ENCODE measurements at regions not wholly inside any gene's neighbourhood (a gene's known extent, or its start where the extent isn't known, plus 50 kb on each side); places are given as distances from the start of the nearest gene placed in this dataset.

DNA sequence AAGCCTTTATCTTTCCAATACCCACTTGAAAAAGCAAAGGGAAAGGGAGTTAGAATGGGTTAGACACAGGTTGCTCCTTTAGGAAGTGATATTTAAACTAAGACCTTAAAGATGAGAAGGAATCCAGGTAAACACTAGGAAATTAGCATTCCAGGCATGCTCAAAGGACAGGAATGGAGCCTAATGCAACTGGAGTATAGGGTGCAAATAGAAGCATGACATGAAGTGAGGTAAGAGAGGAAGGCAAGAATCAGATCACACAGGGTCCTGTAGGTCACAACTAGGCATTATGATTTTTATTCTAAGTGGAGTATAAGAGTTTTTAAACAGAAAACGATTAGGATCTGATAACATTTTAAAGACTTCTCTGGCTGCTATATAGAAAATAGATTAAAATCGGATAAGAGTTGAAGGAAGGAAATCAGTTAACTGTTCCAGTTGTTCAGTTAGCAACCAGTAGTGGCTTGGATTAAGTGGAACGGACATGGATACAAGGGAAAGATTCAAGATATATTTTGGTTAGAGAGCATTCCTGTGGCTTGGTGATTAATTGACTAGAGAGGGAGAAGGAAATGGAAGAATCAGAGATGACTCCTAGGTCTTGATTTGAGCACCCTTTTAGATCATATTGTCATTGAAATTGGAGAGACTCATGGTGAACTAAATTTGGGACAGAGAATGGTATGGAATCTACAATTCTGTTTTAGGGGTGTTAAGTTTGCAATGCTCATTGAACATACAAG, 95.9 kb downstream of the FBXO4 start:
- Histone ChIP-seq H3K9ac (ENCODE audit: control insufficient read depth, extremely low read depth, insufficient read depth, low read length) (no peak overlapping the region), H3K27ac (ENCODE audit: control insufficient read depth, insufficient read depth, low read length) (no peak overlapping the region), H4K20me1 (ENCODE audit: control insufficient read depth, extremely low read depth, insufficient read depth, low read length) (no peaks in the 10 kb centered on the region), H3K27me3 (ENCODE audit: control insufficient read depth, extremely low read depth, insufficient read depth, low read length) (no peaks in the 10 kb centered on the region), H3K4me3 (ENCODE audit: control insufficient read depth in 2 of 3, extremely low read depth in 1 of 3, insufficient read depth in 2 of 3, low read depth in 1 of 3, low read length in 3 of 3) (no peak overlapping the region), H3K9me1 (ENCODE audit: control insufficient read depth, extremely low read depth, insufficient read depth, low read length) (no peaks in the 10 kb centered on the region), H3K9me3 (ENCODE audit: control insufficient read depth, low read depth, low read length) (no peaks in the 10 kb centered on the region), H3K4me1 (ENCODE audit: control insufficient read depth, extremely low read depth, insufficient read depth, low read length) (no peaks in the 10 kb centered on the region), H3K79me2 (ENCODE audit: control insufficient read depth, insufficient read depth, low read length) (no peaks in the 10 kb centered on the region), H3K36me3 (ENCODE audit: control insufficient read depth in 2 of 2, extremely low read depth in 1 of 2, insufficient read depth in 2 of 2, low read length in 2 of 2) (no peaks in the 10 kb centered on the region), H2AFZ (ENCODE audit: control insufficient read depth, low read length) (no peak overlapping the region), H3K4me2 (ENCODE audit: control insufficient read depth, extremely low read depth, insufficient read depth, low read depth, low read length) (no peak overlapping the region)
- no peak for FAIRE-seq
- DNase-seq (ENCODE audit: low read depth, low spot score) = no peak
- no peak for TF ChIP-seq EZH2 (IDR thresholded peaks at IDR 0.05; ENCODE audit: low read length)
- TF ChIP-seq, protein P1, sequence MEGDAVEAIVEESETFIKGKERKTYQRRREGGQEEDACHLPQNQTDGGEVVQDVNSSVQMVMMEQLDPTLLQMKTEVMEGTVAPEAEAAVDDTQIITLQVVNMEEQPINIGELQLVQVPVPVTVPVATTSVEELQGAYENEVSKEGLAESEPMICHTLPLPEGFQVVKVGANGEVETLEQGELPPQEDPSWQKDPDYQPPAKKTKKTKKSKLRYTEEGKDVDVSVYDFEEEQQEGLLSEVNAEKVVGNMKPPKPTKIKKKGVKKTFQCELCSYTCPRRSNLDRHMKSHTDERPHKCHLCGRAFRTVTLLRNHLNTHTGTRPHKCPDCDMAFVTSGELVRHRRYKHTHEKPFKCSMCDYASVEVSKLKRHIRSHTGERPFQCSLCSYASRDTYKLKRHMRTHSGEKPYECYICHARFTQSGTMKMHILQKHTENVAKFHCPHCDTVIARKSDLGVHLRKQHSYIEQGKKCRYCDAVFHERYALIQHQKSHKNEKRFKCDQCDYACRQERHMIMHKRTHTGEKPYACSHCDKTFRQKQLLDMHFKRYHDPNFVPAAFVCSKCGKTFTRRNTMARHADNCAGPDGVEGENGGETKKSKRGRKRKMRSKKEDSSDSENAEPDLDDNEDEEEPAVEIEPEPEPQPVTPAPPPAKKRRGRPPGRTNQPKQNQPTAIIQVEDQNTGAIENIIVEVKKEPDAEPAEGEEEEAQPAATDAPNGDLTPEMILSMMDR (optimal IDR thresholded peaks at IDR 0.05 in 1 of 3, IDR thresholded peaks at IDR 0.05 in 1 of 3, conservative IDR thresholded peaks at IDR 0.05 in 1 of 3; ENCODE audit: extremely low read depth in 1 of 3, insufficient read depth in 2 of 3, low read length in 3 of 3) = no peak
- dilution Hi-C loops (cut with MboI; ENCODE audit: extremely low pct_ligation_motif_present, low sequenced_read_pairs) = no loop called here

DNA sequence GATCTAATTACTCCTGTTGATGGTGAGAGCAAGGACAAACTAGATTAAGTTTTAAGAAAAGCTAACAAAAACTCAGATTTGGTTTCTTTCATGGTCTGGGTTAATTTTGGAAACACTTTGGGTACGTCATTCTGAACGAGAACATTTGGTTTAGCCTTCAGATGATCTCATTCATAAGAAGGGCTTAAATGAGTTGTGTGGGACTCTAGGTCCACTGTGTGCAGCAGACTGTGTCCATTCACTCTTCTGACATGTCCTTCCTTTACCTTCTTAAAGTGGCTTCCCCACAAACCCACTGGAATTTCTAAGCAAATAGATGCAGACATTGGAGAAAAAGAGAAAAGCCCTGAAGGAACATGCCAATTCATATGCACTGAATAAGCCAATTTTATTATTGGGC, 96.8 kb downstream of the FBXO4 start:
- H3K9ac ChIP-seq (ENCODE audit: control insufficient read depth, extremely low read depth, insufficient read depth, low read length) = no peak overlapping the region
- DNase-seq (ENCODE audit: low read depth, low spot score) (no peak), FAIRE-seq (no peak)
- H3K4me2 ChIP-seq (ENCODE audit: control insufficient read depth, extremely low read depth, insufficient read depth, low read depth, low read length) = no peak overlapping the region
- TF ChIP-seq, protein P1 (optimal IDR thresholded peaks at IDR 0.05 in 1 of 3, IDR thresholded peaks at IDR 0.05 in 1 of 3, conservative IDR thresholded peaks at IDR 0.05 in 1 of 3; ENCODE audit: extremely low read depth in 1 of 3, insufficient read depth in 2 of 3, low read length in 3 of 3) = no peak
- TF ChIP-seq EZH2 (IDR thresholded peaks at IDR 0.05; ENCODE audit: low read length) = no peak
- dilution Hi-C loops (cut with MboI; ENCODE audit: extremely low pct_ligation_motif_present, low sequenced_read_pairs) = no loop called here
- H4K20me1 ChIP-seq (ENCODE audit: control insufficient read depth, extremely low read depth, insufficient read depth, low read length) = no peaks in the 10 kb centered on the region
- no peaks in the 10 kb centered on the region for H3K4me1 ChIP-seq (ENCODE audit: control insufficient read depth, extremely low read depth, insufficient read depth, low read length)
- H3K27me3 ChIP-seq (ENCODE audit: control insufficient read depth, extremely low read depth, insufficient read depth, low read length) = no peaks in the 10 kb centered on the region
- no peaks in the 10 kb centered on the region for H3K36me3 ChIP-seq (ENCODE audit: control insufficient read depth in 2 of 2, extremely low read depth in 1 of 2, insufficient read depth in 2 of 2, low read length in 2 of 2)
- H3K9me3 ChIP-seq (ENCODE audit: control insufficient read depth, low read depth, low read length) = no peaks in the 10 kb centered on the region
- H3K9me1 ChIP-seq (ENCODE audit: control insufficient read depth, extremely low read depth, insufficient read depth, low read length) = no peaks in the 10 kb centered on the region
- no peak overlapping the region for H3K4me3 ChIP-seq (ENCODE audit: control insufficient read depth in 2 of 3, extremely low read depth in 1 of 3, insufficient read depth in 2 of 3, low read depth in 1 of 3, low read length in 3 of 3)
- H2AFZ ChIP-seq (ENCODE audit: control insufficient read depth, low read length) = no peak overlapping the region
- H3K79me2 ChIP-seq (ENCODE audit: control insufficient read depth, insufficient read depth, low read length) = no peaks in the 10 kb centered on the region
- H3K27ac ChIP-seq (ENCODE audit: control insufficient read depth, insufficient read depth, low read length) = no peak overlapping the region
